HCT116 (cell line): ENCODE measurements at regions not wholly inside any gene's neighbourhood (a gene's known extent, or its start where the extent isn't known, plus 50 kb on each side); places are given as distances from the start of the nearest gene placed in this dataset.

Source experiments
- EZH2 ChIP-seq: fragments of 200-600 bp; sonication (generic); IDR thresholded peaks from 2 replicates; pipeline ENCODE4 v1.6.1; 2017; ENCODE audit warnings: antibody characterized with exemption, mixed run types
- POLR2A ChIP-seq: IDR thresholded peaks from 2 replicates; pipeline ENCODE4 v1.7.0; 2011; ENCODE audit warnings: borderline replicate concordance; ENCODE audit not compliant: insufficient read depth, insufficient read length; ENCODE audit errors: extremely low read depth
- TCF7L2 ChIP-seq: IDR thresholded peaks from 2 replicates; pipeline ENCODE4 v1.7.0; 2011; ENCODE audit warnings: borderline replicate concordance, inconsistent platforms; ENCODE audit not compliant: insufficient read depth, insufficient read length; ENCODE audit errors: extremely low read depth
- TF ChIP-seq, protein P1 (sequence below), 3 experiments: fragments of 200-600 bp in 1 of 3; sonication (generic) in 1 of 3; IDR thresholded peaks in 2 of 3; conservative IDR thresholded peaks in 1 of 3; 2 replicates each; pipeline ENCODE4 v1.5.1; 2012 to 2017; ENCODE audit warnings: low read depth in 2 of 3, low read length in 2 of 3, antibody characterized with exemption in 1 of 3, borderline replicate concordance in 1 of 3, control low read depth in 1 of 3, mild to moderate bottlenecking in 1 of 3, mixed read lengths in 1 of 3, mixed run types in 1 of 3, moderate library complexity in 1 of 3; ENCODE audit not compliant: insufficient read depth in 1 of 3

DNA sequence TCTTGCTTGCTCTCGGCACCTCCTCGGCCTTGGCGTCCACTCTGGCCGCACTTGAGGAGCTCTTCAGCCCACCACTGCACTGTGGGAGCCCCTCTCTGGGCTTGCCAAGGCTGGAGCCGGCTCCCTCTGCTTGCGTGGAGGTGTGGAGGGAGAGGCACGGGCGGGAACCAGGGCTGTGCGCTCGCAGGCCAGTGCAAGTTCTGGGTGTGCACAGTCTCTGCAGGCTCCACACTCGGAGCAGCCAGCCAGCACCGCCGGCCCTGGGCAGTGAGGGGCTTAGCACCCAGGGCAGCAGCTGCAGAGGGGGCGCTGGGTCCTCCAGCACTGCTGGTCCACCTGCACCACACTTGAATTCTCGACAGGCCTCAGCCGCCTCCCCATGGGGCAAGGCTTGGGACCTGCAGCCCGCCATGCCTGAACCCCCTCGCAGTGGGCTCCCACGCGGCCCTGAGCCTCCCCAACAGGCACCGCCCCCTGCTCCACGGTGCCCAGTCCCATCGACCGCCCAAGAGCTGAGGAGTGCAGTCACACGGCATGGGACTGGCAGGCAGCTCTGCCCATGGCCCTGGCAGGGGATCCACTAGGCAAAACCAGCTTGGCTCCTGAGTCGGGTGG is 411.2 kb upstream of the CHAC2 start:
- TF ChIP-seq POLR2A: no peak
- TF ChIP-seq, protein P1, sequence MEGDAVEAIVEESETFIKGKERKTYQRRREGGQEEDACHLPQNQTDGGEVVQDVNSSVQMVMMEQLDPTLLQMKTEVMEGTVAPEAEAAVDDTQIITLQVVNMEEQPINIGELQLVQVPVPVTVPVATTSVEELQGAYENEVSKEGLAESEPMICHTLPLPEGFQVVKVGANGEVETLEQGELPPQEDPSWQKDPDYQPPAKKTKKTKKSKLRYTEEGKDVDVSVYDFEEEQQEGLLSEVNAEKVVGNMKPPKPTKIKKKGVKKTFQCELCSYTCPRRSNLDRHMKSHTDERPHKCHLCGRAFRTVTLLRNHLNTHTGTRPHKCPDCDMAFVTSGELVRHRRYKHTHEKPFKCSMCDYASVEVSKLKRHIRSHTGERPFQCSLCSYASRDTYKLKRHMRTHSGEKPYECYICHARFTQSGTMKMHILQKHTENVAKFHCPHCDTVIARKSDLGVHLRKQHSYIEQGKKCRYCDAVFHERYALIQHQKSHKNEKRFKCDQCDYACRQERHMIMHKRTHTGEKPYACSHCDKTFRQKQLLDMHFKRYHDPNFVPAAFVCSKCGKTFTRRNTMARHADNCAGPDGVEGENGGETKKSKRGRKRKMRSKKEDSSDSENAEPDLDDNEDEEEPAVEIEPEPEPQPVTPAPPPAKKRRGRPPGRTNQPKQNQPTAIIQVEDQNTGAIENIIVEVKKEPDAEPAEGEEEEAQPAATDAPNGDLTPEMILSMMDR (IDR thresholded peaks at IDR 0.05 in 2 of 3, conservative IDR thresholded peaks at IDR 0.05 in 1 of 3; ENCODE audit: borderline replicate concordance in 1 of 3, insufficient read depth in 1 of 3, low read depth in 2 of 3, low read length in 2 of 3): no peak
- TF ChIP-seq EZH2: no peak
- no peak for TF ChIP-seq TCF7L2
